Superior temporal gyrus (tissue), 1 donor: ENCODE measurements at regions not wholly inside any gene's neighbourhood (a gene's known extent, or its start where the extent isn't known, plus 50 kb on each side); places are given as distances from the start of the nearest gene placed in this dataset.
"Not testable (repeated sequence)": the region's sequence is repeated elsewhere in the genome, so short reads cannot be mapped to it uniquely, and the experiment has no call there.

Experiments used
- DNase-seq: peaks from one replicate; pipeline ENCODE4 v3.0.0-alpha.2; 2016; ENCODE audit errors: extremely low spot score

DNA sequence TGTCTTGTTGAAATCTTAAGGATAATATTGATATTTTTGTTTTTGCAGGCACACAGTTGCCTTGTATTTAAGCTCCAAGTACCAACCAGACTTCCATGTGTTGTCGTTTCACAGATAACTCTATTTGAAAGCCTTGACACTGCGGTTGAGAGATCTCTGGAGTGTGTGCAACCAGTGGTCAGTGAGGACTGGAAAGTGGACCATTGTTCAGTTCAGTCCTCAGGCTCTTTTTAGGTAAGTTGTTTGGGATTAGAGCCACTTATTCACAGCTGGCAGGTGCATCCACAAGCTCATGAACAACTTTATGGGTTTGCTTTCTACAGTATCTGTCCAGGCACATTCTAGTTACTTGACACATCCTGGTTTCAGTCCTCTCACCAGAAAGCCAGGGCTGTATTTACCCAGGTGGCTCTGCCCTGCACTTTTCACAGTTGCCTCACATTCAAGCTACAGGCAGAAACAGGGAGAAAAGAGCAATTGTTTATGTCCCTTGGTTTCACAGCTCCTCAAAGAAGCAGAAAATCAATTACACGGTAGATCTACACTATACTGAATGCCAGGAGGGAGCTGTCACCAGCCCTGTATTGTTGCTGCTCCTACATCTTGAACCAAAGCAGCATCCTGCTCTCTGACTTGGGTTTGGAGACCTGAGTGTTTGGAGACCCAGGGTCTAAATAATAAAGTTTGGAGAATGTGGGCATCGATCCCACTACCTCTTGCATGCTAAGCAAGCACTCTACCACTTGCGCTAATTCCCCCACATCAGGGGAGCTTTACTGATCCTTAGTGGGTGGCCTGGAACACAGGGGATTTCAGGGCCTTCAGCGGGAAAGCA lies 543.3 kb downstream of the PRIM2 start:
- DNase-seq: not testable (repeated sequence)

DNA sequence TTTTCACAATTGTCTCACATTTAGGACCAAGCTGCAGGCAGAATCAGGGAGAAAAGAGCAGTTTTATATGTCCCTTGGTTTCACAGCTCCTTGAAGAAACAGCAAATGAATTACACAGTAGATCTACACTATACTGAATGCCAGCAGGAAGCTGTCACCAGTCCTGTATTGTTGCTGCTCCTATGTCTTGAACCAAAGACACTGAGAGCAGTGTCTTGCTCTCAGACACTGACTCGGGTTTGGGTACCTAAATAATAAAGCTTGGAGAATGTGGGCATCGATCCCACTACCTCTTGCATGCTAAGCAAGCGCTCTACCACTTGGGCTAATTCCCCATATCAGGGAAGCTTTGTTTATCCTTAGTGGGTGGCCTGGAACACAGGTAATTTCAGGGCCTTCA lies 552.7 kb downstream of the PRIM2 start:
- not testable (repeated sequence) for DNase-seq

DNA sequence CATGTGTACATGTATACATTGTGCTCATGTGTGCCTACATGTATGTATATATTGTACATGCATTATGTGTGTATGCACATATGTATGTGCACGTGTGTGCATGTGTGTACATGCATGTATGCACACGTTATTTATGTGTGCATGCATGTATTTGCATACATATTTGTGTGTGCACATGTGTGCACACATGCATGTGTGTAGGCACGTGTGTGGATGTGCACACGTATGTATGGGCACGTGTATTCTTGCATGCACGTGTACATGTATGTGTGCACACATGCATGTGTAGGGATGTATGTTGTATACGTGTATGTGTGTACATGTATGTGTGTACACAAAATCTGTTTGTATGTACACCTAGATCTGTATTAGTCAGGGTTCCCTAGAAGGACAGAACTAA lies 556.0 kb downstream of the PRIM2 start:
- DNase-seq: not testable (repeated sequence)

DNA sequence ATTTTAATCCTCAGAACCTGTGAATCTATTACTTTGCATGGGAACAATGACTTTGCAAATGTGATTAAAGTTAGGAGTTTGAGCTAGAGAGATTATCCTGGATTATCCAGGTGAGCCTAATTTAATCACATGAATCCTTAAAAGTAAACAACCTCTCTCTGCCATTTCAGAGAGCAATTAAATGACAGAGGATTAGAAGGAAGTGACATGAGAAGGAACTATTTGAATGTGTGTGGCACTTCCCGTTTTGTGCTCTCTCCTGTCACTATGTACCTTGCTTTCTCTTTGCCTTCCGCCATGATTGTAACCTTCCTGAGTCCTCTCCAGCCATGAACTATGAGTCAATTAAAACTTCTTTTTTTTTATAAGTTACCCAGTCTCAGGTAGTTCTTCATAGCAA lies 559.2 kb downstream of the PRIM2 start:
- DNase-seq: not testable (repeated sequence)

DNA sequence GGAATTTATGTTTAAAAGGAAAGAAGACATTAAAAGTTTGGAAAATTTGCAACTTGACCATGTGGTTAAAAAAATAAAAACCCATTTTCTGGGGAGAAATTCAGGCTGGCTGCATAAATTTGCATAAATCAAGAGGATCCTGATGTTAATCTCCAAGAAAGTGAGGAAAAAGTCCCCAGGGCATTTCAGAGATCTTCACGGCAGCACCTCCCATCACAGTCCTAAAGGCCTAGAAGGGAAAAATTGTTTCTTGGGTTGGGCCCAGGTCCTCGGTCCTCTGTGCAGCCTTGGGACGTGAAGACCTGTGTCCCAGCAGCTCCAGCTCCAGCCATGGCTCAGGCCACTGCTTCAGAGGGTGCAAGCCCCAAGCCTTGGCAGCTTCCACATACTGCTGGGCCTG lies 560.3 kb downstream of the PRIM2 start:
- DNase-seq: not testable (repeated sequence)

DNA sequence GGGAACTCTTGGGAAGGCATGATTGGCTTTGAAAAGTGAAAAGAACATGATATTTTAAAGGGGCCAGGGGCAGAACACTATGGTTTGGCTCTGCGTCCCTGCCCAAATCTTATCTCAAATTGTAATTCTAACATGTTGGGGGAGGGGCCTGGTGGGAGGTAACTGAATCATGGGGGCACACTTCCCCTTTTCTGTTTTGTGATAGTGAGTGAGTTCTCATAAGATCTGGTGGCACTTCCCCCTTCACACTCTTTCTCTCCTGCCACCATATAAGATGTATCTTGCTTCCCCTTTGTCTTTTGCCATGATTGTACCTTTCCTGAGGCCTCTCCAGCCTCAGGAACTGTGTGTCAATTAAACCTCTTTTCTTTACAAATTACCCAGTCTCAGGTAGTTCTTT lies 561.4 kb downstream of the PRIM2 start:
- DNase-seq: not testable (repeated sequence)

DNA sequence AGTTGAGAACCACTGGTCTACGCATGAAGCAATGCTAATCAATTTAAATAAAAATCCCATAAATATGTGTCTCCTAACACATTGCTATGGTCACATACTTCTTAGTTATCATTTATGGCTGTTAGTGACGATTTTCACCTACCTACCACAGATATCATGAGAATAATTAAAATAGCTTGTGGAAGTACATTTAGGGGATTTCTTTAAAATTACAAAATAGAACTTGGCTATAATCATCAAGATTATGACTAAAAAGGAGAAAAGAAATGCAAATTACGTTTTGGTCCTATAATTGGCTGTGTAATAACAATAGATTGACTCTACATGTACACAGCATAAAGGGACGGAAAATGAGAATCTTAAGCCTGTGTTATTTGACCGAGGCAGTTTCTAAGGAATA lies 581.4 kb downstream of the PRIM2 start:
- not testable (repeated sequence) for DNase-seq

DNA sequence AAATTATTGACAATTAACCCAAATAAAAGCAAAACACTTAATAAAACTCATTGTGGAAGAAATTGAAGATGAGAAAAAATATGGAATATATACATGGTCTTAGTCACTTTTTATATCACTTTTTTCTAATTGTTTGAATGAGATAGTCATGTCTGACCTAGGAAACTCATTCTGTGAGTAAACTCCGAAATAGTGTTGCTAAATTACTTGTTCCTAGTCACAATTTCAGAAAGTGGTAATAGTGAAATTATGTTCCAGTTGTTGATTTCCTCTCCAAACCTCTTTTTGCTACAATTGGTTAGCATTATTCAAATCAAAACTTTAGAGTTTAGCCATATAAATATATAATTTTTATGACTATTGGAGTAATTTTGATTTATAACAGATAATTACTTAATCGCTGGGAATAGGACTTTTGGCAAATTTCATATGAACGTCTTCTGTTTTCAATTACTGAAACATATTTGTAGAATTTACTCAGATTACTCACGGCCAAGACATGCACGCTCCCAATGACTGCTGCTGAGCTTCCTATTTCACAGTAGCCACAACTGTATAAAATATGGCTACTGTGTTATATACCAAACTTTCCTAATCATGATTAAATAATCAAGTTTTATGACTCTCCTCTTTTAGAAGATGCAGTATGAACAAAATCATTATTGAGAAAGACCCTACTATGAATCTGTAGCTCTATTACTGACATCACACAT lies 583.4 kb downstream of the PRIM2 start:
- not testable (repeated sequence) for DNase-seq

DNA sequence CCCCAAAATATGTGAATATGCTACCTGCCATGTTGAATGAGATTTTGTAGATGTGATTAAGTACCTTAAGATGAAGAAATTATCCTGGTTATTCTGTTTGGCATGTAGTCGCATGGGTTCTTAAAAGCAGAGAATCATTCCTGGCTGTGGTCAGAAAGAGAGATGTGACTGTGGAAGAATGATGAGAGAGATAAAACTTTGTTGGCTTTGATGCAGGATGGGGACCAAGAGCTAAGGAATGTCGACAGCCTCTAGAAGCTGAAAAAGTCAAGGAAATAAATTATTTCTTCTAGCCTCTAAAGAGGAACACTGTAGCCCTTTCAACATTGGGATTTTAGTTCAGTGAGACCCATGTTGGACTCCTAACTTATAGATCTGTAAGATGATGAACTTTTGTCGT lies 584.0 kb downstream of the PRIM2 start:
- not testable (repeated sequence) for DNase-seq

DNA sequence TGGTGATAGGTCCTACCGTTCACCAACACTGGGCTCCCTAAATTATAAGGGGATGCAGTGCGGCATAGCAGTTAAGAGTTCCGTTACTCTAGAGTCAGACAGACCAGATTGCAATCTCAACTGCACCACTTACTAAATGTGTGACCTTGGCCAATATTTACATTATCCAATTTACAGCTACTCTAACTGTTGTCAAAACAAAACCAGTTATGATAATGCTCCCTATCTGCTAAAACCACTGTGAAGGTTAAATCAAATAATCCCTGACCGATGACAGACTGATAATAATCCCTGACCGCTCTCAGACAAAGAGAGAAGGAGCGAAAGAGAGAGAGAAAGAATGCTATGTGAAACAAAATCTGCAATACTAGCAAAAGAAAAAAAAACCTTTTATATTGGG lies 586.9 kb downstream of the PRIM2 start:
- DNase-seq: not testable (repeated sequence)

DNA sequence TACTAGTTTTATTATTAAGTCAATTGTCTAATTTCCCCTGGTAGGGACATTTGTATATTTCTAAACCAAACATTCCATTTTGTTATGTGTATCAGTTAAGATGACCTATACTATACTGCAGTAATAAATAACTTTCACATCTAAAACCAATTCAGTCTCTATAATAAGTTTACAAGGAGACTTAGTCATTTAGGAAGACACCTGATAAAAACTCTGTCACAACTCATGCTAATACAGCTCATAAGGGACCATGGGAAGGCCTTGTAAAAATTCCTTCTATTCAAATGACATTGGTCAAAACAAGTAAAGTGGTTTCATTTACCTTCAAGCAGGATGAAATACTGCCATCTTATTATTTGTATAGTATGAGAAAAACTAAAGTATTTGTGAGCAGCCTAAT lies 597.9 kb downstream of the PRIM2 start:
- DNase-seq: not testable (repeated sequence)

DNA sequence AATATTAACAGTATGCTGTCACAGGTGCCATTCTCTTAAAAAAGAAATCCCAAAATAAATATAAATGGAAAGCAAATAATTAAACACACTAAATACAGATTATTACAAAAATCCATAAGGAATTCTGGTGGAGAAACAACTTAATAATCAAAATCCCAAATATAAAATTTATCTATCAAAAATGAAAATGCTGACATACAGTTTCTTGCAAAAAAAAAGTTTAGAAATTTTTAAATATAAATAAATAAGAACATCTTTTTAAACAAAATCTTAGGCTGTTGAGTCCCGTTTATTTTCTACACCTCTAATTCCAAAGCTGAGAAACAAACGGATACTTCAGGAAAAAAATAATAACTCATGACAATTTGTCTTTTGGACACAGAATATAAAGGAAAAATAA lies 625.5 kb downstream of the PRIM2 start:
- not testable (repeated sequence) for DNase-seq

DNA sequence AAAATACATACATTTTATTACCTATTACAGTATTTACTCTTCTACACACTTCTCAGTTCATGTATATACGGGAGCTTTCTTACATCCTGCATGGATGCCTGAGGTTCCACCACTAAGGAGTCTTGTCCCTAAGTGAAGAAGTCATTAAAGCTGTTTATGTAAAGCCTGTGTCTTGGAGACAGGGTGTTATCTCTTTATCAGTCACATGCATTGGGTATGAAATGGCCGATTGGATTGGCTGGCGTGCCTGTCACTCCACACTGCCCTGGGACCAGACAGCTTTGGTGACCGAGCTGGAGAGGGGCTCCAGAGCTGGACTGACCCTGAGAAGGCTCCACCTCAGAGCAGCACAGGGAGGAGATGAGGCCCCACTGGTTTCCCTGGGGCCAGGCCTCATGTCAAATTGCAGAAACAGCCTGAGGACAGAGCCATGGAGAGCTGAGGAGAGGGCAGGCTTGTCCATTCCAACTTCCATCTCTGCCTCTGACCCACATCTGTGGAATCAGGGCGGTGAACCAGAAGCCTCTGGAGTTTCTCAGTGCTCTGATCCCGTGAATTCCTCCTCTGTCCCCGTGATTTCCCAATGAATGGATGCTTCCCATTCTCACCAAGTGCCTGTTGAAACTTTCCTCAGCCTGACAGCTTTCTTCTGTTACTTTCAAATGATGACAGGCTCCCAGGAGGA lies 628.8 kb downstream of the PRIM2 start:
- DNase-seq: not testable (repeated sequence)

DNA sequence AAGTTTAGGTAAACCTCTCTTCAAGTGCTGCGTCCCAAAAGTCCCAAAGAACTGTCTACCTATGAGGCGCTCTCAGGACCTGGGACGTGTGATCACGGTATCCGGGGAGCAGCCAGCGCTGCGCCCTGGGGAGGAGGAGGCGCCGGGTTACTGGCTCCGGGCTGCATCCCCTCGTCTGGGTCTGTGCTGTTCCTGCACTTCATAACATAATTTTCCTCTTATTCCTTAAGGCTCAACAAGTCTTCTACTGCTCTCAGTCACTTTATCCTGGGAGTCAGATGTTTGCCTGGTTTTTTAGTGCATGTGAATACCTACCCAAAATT lies 629.3 kb downstream of the PRIM2 start:
- not testable (repeated sequence) for DNase-seq

DNA sequence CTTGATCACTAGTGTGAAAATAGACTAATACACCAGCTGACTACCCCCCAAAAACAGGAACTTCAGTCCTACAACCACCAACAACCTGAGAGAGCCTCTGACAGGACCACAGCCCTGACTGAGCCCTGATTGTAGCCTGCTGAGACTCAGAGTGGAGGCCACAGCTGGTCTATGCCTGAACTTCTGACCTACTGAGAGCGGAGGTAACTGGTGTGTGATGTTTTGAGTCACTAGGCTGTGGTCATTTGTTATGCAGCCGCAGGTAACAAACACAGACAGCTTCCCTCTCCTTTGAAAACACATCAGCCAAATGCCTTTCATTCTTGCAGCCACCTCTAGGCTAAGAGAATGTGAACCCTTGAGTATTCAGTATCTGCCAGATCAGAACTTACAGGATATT lies 631.1 kb downstream of the PRIM2 start:
- not testable (repeated sequence) for DNase-seq

DNA sequence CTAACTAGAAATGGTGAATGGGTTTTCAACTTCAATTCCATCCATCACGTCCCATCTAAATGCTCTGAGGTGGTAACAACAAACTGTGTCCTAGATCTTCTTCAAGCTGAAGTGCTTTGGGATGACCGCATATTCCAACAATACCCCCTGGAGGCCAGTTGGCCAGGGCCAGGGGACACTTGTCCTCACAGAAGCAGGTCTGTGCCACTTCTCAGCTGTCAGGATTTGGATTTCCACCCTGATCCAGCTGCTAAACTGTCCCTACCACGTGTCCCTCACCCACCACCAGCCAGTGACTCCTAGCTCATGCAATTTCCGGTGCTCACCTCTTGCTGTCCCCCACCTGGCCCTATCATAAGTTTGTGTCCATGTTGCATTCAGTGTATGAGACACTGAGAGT lies 633.0 kb downstream of the PRIM2 start:
- DNase-seq: not testable (repeated sequence)

DNA sequence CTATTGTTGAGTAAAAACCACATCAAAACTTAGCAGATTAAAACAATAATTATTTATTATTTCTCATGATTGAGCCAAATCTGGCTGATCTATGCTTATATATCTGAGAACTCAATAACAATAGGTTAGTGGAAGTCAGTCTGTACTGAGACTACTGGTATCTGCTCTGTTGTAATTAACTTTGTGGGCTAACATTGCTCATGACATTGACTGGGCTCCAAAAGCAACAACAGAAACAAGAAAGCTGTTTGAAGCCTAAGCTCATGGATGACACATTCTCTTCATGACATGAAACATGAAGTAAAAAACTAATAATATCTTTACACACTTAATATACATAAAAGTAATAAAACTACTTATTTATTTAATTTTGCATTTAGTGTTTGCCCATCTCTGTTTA lies 649.3 kb downstream of the PRIM2 start:
- not testable (repeated sequence) for DNase-seq

DNA sequence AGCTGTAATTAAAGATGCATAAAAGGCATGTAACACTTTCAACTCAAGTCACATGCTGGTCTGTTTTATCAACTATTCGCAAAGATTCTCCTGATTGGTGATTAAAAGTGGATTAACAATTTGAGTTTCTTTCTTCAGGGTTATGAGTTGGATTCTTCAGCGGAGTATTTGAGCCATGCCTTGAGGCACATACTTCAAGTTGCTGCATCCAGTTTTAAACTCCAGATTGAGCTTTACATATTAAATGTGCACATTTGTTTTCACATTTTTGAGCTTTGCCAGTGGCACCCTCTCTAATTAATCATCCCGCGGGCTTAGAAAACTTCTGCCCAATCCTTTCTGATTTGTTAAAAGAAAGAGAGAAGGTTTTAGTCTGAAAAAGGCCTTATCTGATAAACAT lies 654.5 kb downstream of the PRIM2 start:
- DNase-seq: not testable (repeated sequence)

DNA sequence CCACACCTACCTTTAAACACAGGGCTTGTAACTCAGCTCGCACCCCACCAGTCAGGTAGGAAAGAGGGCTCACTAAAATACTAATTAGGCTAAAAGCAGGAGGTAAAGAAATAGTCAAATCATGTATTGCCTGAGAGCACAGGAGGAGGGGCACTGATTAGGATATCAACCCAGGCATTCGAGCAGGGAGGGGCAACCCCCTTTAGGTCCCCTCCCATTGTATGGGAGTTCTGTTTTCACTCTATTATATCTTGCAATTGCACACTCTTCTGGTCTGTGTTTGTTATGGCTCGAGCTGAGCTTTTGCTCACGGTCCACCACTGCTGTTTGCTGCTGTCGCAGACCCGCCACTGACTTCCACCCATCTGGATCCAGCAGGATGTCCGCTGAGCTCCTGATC lies 657.2 kb downstream of the PRIM2 start:
- DNase-seq: no peak

DNA sequence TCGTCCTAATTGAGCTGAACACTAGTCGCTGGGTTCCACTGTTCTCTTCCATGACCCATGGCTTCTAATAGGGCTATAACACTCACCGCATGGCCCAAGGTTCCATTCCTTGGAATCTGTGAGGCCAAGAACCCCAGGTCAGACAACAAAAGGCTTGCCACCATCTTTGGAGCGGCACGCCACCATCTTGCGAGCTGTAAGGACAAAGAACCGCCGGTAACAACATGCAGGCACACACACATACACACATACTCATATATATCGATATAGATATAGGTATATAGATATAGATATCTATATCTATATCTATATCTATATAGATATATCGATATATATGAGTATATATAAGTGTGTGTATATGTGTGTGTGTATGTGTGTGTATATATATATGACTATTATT lies 657.7 kb downstream of the PRIM2 start:
- DNase-seq: not testable (repeated sequence)

DNA sequence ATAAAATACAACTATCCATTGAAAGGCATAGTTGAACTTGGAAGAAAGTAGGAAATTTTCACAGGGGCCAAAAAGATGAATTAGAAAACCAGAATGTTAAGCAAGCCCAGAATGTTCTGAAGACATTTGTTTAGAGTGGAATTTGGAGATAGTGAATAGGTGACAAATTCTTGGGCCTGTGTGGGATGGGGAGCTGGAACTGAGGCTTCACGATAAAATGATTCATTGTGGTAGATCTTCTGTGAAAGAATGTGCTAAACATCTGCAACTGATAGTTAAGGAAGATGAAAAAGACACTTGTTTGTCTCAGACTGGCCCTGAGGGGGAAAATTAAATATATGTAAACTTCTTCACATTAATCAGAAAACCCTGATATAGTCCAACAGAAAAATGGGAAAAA lies 658.9 kb downstream of the PRIM2 start:
- not testable (repeated sequence) for DNase-seq

DNA sequence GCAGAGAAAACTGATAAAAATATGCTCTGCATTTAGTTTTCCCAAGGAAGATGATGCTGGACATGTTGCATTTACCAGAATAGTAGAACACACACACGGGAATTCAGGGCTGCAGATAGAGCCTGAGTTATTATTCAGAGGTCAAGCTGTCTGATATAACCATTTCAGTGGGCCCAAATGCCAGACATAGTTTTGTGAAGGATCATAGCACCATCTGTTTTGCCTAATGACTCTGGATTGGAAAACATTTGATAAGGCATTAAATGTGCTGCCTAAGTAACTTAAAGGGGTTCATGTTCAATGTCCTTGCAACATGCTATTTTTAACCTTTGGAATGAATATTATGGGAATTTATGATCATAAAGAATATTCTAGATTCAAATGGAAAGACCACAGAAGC lies 666.2 kb downstream of the PRIM2 start:
- DNase-seq: not testable (repeated sequence)

DNA sequence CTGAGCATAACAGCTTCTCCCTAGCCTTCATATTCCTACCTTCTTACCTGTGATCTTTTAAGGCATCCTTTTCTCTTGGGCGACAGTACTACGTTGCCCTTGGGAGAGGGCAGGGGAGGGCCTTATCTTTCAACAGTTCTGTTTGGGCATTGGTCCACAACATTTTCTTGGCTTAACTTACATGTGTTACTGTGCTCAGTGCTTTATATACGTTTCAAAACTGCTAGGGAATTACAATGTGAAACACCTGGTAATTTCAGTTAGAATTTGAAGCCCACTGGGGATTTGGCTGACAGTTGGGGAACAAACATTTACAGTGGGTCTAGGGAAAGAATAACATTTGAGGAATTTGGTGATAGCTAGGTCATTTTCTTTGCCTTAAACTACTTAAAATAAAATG lies 667.1 kb downstream of the PRIM2 start:
- DNase-seq: not testable (repeated sequence)
